ENCODE measurements at regions not wholly inside any gene's neighbourhood (a gene's known extent, or its start where the extent isn't known, plus 50 kb on each side); places are given as distances from the start of the nearest gene placed in this dataset.

DNA sequence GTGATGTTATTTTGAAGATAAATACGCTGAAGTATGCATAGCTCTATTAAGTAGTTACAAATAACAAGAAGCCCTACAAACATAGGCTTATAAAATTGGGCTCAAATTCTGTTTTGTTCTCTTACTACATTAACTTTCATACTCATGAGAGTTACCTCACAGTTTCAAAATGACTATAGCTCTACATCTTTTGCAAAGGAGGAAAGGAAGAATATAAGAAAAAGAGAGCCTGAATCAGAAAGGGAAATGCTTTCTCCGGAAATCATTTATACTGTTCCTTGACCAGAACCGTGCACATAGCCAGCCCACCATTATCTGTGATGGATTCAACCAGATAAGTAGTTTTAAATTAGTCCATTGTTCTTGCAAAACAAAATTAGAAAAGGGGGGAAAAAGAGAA is 1252.1 kb downstream of the NCAM2 start:
- CTCF ChIA-PET (ENCODE audit: partially characterized antibody): no interaction called here
- H3K4me1 ChIP-seq (ENCODE audit: insufficient read depth, low read length): no peaks in the 10 kb centered on the region
- H3K27ac ChIP-seq (ENCODE audit: low read depth, low read length): no peak overlapping the region
- no peaks in the 10 kb centered on the region for H3K27me3 ChIP-seq (ENCODE audit: insufficient read depth, low read length)
- H3K36me3 Mint-ChIP-seq: no peaks in the 10 kb centered on the region
- H3K4me3 ChIP-seq (ENCODE audit: low read length in 2 of 2): no peak overlapping the region
- no peak overlapping the region for H3K27ac Mint-ChIP-seq
- POLR2A ChIA-PET (ENCODE audit: partially characterized antibody): no interaction called here
- H3K36me3 ChIP-seq (ENCODE audit: insufficient read depth, low read length): no peaks in the 10 kb centered on the region
- no peaks in the 10 kb centered on the region for H3K9me3 ChIP-seq (ENCODE audit: control insufficient read depth in 1 of 2, low read length in 2 of 2)
- intact Hi-C loops (cut with micrococcal nuclease): no loop called here
- peaks cover 0 to 12% (median 4%) of the 10 kb centered on the region in 8 donors for H3K9me3 Mint-ChIP-seq
- no peak overlapping the region for H3K4me3 Mint-ChIP-seq
- no peaks in the 10 kb centered on the region for H3K4me1 Mint-ChIP-seq
- no peak for DNase-seq
- H3K27me3 Mint-ChIP-seq: no peaks in the 10 kb centered on the region

DNA sequence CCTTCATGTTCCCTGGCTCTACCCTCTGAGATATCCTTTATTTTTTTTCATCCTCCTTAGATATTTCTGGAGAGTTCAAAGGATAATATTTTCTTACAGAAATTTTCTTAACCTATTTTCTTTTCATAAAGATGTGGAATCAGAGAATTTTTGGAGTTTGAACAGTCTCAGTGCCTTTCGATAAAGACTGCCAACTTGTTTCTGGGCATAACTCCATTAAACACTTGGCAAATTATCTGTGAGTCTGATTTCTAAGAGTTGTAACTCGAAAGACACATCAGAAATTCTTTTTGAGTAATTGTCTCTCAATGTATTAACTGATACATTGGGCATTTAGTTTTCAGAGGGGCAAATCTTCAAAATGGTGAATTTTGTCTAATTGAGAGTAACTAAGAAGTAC is 1255.6 kb downstream of the NCAM2 start:
- POLR2A ChIA-PET (ENCODE audit: partially characterized antibody): no interaction called here
- no peak for DNase-seq
- intact Hi-C loops (cut with micrococcal nuclease): no loop called here
- Histone ChIP-seq H3K27me3 (ENCODE audit: insufficient read depth, low read length) (no peaks in the 10 kb centered on the region), H3K4me3 (ENCODE audit: low read length in 2 of 2) (no peak overlapping the region), H3K27ac (ENCODE audit: low read depth, low read length) (no peak overlapping the region), H3K9me3 (ENCODE audit: control insufficient read depth in 1 of 2, low read length in 2 of 2) (no peaks in the 10 kb centered on the region), H3K4me1 (ENCODE audit: insufficient read depth, low read length) (no peaks in the 10 kb centered on the region), H3K36me3 (ENCODE audit: insufficient read depth, low read length) (no peaks in the 10 kb centered on the region)
- Mint-ChIP-seq H3K4me1 (no peaks in the 10 kb centered on the region), H3K27ac (no peak overlapping the region), H3K36me3 (no peaks in the 10 kb centered on the region), H3K4me3 (no peak overlapping the region), H3K27me3 (no peaks in the 10 kb centered on the region), H3K9me3 (peaks cover 0 to 12% (median 4%) of the 10 kb centered on the region in 8 donors)
- CTCF ChIA-PET (ENCODE audit: partially characterized antibody): no interaction called here

DNA sequence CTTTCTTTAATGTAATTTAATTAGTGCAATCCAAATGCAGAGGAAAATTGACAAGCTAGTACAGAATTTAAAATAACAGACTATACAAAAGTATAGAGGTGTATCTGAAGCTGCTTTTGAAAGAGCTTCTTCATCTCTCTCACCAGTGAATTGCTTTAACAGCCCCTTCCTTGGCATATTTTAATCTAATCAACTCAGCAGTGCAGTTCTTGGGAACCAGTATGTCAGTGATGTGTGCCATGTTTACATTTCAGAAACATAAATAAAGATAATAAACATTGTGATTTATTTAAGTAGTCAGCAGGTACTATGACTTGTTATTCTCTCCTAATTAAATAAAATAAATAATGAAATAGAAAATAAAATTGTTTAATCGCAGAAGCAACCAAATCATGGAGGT is 1260.6 kb downstream of the NCAM2 start:
- no peak overlapping the region for H3K27ac ChIP-seq (ENCODE audit: low read depth, low read length)
- H3K36me3 Mint-ChIP-seq: no peaks in the 10 kb centered on the region
- no peaks in the 10 kb centered on the region for H3K27me3 Mint-ChIP-seq
- H3K4me3 ChIP-seq (ENCODE audit: low read length in 2 of 2): no peak overlapping the region
- H3K27me3 ChIP-seq (ENCODE audit: insufficient read depth, low read length): no peaks in the 10 kb centered on the region
- no peak overlapping the region for H3K4me3 Mint-ChIP-seq
- H3K9me3 ChIP-seq (ENCODE audit: control insufficient read depth in 1 of 2, low read length in 2 of 2): no peaks in the 10 kb centered on the region
- ChIA-PET CTCF (ENCODE audit: partially characterized antibody) (no interaction called here), POLR2A (ENCODE audit: partially characterized antibody) (no interaction called here)
- intact Hi-C loops (cut with micrococcal nuclease): no loop called here
- H3K9me3 Mint-ChIP-seq: peaks cover 0 to 14% (median 6%) of the 10 kb centered on the region in 8 donors
- H3K4me1 ChIP-seq (ENCODE audit: insufficient read depth, low read length): no peaks in the 10 kb centered on the region
- H3K27ac Mint-ChIP-seq: no peak overlapping the region
- no peaks in the 10 kb centered on the region for H3K4me1 Mint-ChIP-seq
- no peak for DNase-seq
- no peaks in the 10 kb centered on the region for H3K36me3 ChIP-seq (ENCODE audit: insufficient read depth, low read length)

DNA sequence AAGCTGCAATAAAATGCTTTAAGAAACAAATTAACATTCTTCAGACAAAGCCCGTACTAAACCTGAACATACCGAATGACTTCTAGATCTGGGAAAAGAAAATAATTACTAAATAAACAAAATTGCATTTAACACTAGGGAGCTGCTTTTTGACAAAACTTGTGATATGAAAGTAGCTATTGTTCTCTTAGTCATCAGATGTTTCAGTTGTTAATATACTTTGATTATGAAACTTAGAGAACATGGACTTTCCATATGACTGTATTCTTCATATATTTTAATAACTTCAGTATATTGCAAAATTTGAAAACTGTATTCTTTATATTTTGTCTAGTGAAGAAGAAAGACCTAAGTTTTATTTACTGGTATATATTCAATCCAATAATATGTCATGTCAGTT is 1262.1 kb downstream of the NCAM2 start:
- no peak overlapping the region for H3K4me3 Mint-ChIP-seq
- Histone ChIP-seq H3K27ac (ENCODE audit: low read depth, low read length) (no peak overlapping the region), H3K27me3 (ENCODE audit: insufficient read depth, low read length) (no peaks in the 10 kb centered on the region), H3K9me3 (ENCODE audit: control insufficient read depth in 1 of 2, low read length in 2 of 2) (no peaks in the 10 kb centered on the region), H3K36me3 (ENCODE audit: insufficient read depth, low read length) (no peaks in the 10 kb centered on the region), H3K4me3 (ENCODE audit: low read length in 2 of 2) (no peak overlapping the region), H3K4me1 (ENCODE audit: insufficient read depth, low read length) (no peaks in the 10 kb centered on the region)
- peaks cover 0 to 13% (median 2%) of the 10 kb centered on the region in 8 donors for H3K9me3 Mint-ChIP-seq
- DNase-seq: no peak
- no peaks in the 10 kb centered on the region for H3K27me3 Mint-ChIP-seq
- CTCF ChIA-PET (ENCODE audit: partially characterized antibody): no interaction called here
- H3K4me1 Mint-ChIP-seq: no peaks in the 10 kb centered on the region
- H3K36me3 Mint-ChIP-seq: no peaks in the 10 kb centered on the region
- intact Hi-C loops (cut with micrococcal nuclease): no loop called here
- POLR2A ChIA-PET (ENCODE audit: partially characterized antibody): no interaction called here
- no peak overlapping the region for H3K27ac Mint-ChIP-seq

DNA sequence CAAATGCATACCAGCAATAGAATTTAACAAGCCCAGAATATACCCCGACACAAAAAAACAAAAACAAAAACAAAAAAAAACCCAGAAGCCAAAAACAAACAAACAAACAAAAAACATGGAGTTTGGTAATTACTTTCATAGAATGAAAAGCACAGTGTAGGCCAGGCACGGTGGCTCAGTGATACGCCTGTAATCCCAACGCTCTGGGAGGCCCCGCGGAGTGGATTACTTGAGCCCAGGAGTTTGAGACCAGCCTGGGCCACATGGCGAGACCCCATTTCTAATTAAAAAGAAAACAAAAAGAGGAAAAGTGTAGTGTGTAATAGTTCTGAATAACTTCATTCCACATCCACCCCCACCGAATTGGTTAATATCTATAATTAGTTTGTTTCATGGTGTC is 1265.7 kb downstream of the NCAM2 start:
- Mint-ChIP-seq H3K4me1 (no peaks in the 10 kb centered on the region), H3K4me3 (no peak overlapping the region), H3K27me3 (no peaks in the 10 kb centered on the region), H3K27ac (no peak overlapping the region), H3K9me3 (peaks cover 0 to 11% (median 2%) of the 10 kb centered on the region in 8 donors), H3K36me3 (no peaks in the 10 kb centered on the region)
- ChIA-PET CTCF (ENCODE audit: partially characterized antibody) (no interaction called here), POLR2A (ENCODE audit: partially characterized antibody) (no interaction called here)
- Histone ChIP-seq H3K4me3 (ENCODE audit: low read length in 2 of 2) (no peak overlapping the region), H3K27me3 (ENCODE audit: insufficient read depth, low read length) (no peaks in the 10 kb centered on the region), H3K27ac (ENCODE audit: low read depth, low read length) (no peak overlapping the region), H3K36me3 (ENCODE audit: insufficient read depth, low read length) (no peaks in the 10 kb centered on the region), H3K9me3 (ENCODE audit: control insufficient read depth in 1 of 2, low read length in 2 of 2) (no peaks in the 10 kb centered on the region), H3K4me1 (ENCODE audit: insufficient read depth, low read length) (no peaks in the 10 kb centered on the region)
- DNase-seq: no peak
- intact Hi-C loops (cut with micrococcal nuclease): no loop called here

DNA sequence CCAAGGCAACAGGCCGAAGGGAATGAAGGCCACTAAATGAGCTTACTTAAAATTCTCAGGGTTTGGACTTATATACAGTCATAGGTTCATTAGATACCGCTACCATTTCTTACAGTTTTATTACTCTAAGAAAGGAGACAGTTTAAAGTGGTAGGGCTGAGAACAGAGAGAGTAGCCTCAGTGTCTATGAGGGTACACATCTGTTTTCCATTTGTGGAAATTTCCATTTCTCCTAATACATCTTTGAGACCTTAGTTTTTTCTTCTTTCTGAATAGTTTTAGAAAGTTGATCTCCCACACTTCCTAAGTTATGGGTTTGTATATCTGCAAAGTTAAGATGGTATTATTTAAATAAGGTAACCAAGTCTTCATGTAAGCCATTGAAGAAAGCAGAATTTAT is 1279.1 kb downstream of the NCAM2 start:
- no peak overlapping the region for H3K27ac ChIP-seq (ENCODE audit: low read depth, low read length)
- ChIA-PET POLR2A (ENCODE audit: partially characterized antibody) (no interaction called here), CTCF (ENCODE audit: partially characterized antibody) (no interaction called here)
- no peak overlapping the region for H3K4me3 ChIP-seq (ENCODE audit: low read length in 2 of 2)
- Mint-ChIP-seq H3K27ac (no peak overlapping the region), H3K4me3 (no peak overlapping the region), H3K36me3 (no peaks in the 10 kb centered on the region), H3K27me3 (no peaks in the 10 kb centered on the region), H3K4me1 (no peaks in the 10 kb centered on the region), H3K9me3 (peaks cover 3 to 18% (median 6%) of the 10 kb centered on the region in 8 donors)
- intact Hi-C loops (cut with micrococcal nuclease): no loop called here
- no peaks in the 10 kb centered on the region for H3K27me3 ChIP-seq (ENCODE audit: insufficient read depth, low read length)
- no peaks in the 10 kb centered on the region for H3K9me3 ChIP-seq (ENCODE audit: control insufficient read depth in 1 of 2, low read length in 2 of 2)
- DNase-seq: no peak
- H3K4me1 ChIP-seq (ENCODE audit: insufficient read depth, low read length): no peaks in the 10 kb centered on the region
- no peaks in the 10 kb centered on the region for H3K36me3 ChIP-seq (ENCODE audit: insufficient read depth, low read length)

DNA sequence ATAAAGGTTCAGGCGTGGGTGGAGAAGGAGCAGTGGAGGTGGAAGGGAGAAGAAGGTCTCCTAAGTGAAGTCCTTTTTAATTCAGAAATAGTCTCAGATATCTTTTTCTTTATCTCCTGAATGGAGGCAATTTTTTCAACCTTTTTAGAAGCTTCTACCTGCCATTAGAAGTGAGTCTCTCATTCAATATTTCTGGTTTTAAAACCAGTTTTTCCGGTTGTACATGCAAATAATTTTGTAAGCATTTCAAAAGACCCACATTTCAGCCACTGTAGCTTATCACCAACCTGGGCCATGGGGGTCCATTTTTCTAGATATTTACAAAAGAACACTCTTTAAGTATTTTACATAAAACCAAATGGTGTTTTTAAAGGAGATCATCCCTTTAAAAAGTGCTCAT is 1280.2 kb downstream of the NCAM2 start:
- peaks cover 3 to 18% (median 6%) of the 10 kb centered on the region in 8 donors for H3K9me3 Mint-ChIP-seq
- H3K27me3 ChIP-seq (ENCODE audit: insufficient read depth, low read length): no peaks in the 10 kb centered on the region
- H3K9me3 ChIP-seq (ENCODE audit: control insufficient read depth in 1 of 2, low read length in 2 of 2): no peaks in the 10 kb centered on the region
- no peaks in the 10 kb centered on the region for H3K4me1 ChIP-seq (ENCODE audit: insufficient read depth, low read length)
- H3K4me3 Mint-ChIP-seq: no peak overlapping the region
- DNase-seq: no peak
- H3K4me1 Mint-ChIP-seq: no peaks in the 10 kb centered on the region
- H3K4me3 ChIP-seq (ENCODE audit: low read length in 2 of 2): no peak overlapping the region
- no peaks in the 10 kb centered on the region for H3K36me3 ChIP-seq (ENCODE audit: insufficient read depth, low read length)
- intact Hi-C loops (cut with micrococcal nuclease): no loop called here
- H3K27ac Mint-ChIP-seq: no peak overlapping the region
- no peaks in the 10 kb centered on the region for H3K27me3 Mint-ChIP-seq
- H3K36me3 Mint-ChIP-seq: no peaks in the 10 kb centered on the region
- POLR2A ChIA-PET (ENCODE audit: partially characterized antibody): no interaction called here
- no peak overlapping the region for H3K27ac ChIP-seq (ENCODE audit: low read depth, low read length)
- CTCF ChIA-PET (ENCODE audit: partially characterized antibody): no interaction called here

DNA sequence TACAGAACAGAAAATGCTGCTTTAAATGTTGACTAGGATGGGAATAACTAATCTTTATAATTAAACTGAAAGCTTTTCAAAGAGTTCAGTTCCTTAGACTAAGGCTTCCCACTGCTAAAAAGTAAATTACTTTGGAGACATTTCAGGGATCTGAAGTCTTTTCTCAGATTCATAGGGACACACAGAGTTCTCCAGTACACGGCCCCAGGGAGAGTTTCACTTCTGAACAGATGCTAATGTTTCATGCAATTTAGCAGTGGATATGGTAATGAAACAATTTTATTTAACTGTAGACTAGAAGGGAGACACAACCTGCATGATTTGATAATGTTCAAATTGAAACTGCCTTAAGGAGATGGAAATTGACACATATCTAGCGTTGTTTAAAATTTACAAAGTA is 1282.6 kb downstream of the NCAM2 start:
- H3K36me3 Mint-ChIP-seq: no peaks in the 10 kb centered on the region
- Histone ChIP-seq H3K4me1 (ENCODE audit: insufficient read depth, low read length) (no peaks in the 10 kb centered on the region), H3K27ac (ENCODE audit: low read depth, low read length) (no peak overlapping the region), H3K9me3 (ENCODE audit: control insufficient read depth in 1 of 2, low read length in 2 of 2) (no peaks in the 10 kb centered on the region), H3K36me3 (ENCODE audit: insufficient read depth, low read length) (no peaks in the 10 kb centered on the region), H3K27me3 (ENCODE audit: insufficient read depth, low read length) (no peaks in the 10 kb centered on the region), H3K4me3 (ENCODE audit: low read length in 2 of 2) (no peak overlapping the region)
- H3K4me1 Mint-ChIP-seq: no peaks in the 10 kb centered on the region
- intact Hi-C loops (cut with micrococcal nuclease): no loop called here
- CTCF ChIA-PET (ENCODE audit: partially characterized antibody): no interaction called here
- peaks cover 0 to 11% (median 3%) of the 10 kb centered on the region in 8 donors for H3K9me3 Mint-ChIP-seq
- no peak overlapping the region for H3K27ac Mint-ChIP-seq
- POLR2A ChIA-PET (ENCODE audit: partially characterized antibody): no interaction called here
- no peak for DNase-seq
- no peaks in the 10 kb centered on the region for H3K27me3 Mint-ChIP-seq
- H3K4me3 Mint-ChIP-seq: no peak overlapping the region

All from CD4-positive, alpha-beta memory T cell (primary cell).